A673 (cell line): ENCODE measurements at regions not wholly inside any gene's neighbourhood (a gene's known extent, or its start where the extent isn't known, plus 50 kb on each side); places are given as distances from the start of the nearest gene placed in this dataset.

Experiments used
- BruUV-seq: library from RNA; stranded (reverse); fragments of 400-500 nt; replicated peaks from 2 replicates; lab custom pipeline; 2021; lab: Mats Ljungman, UMichigan
- CTCF ChIA-PET: fragments of 300-600 bp; sonication (Branson Sonifier 250); formaldehyde crosslinking; loops from one replicate; lab custom pipeline; 2022; ENCODE audit warnings: antibody characterized with exemption; lab: Charles Lee
- POLR2A ChIA-PET: fragments of 300-600 bp; sonication (Branson Sonifier 250); formaldehyde crosslinking; loops from one replicate; lab custom pipeline; 2022; ENCODE audit warnings: antibody characterized with exemption; ENCODE audit not compliant: low non-redundant PET; lab: Charles Lee
- DNase-seq: peaks from one replicate; pipeline ENCODE4 v3.0.0-alpha.2; 2015; ENCODE audit warnings: low spot score
- H3K27ac ChIP-seq: fragments of 200-600 bp; sonication (generic); 2 replicates; pipeline ENCODE4 v1.5.1; 2016; ENCODE audit warnings: mixed run types, low read depth, mild to moderate bottlenecking, mixed read lengths, antibody characterized with exemption, low read length; ENCODE audit not compliant: poor library complexity, severe bottlenecking
- H3K27me3 ChIP-seq: fragments of 200-600 bp; sonication (generic); replicated peaks from 2 replicates; pipeline ENCODE4 v1.6.1; 2017; ENCODE audit warnings: mixed run types, low read depth, mild to moderate bottlenecking, mixed read lengths, antibody characterized with exemption, low read length; ENCODE audit not compliant: insufficient read depth, poor library complexity
- H3K36me3 ChIP-seq: fragments of 200-600 bp; sonication (generic); 2 replicates; pipeline ENCODE4 v1.6.1; 2016; ENCODE audit warnings: mixed run types, mild to moderate bottlenecking, mixed read lengths, antibody characterized with exemption, low read length; ENCODE audit not compliant: insufficient read depth, poor library complexity, severe bottlenecking
- H3K4me1 ChIP-seq: fragments of 200-600 bp; sonication (generic); 2 replicates; pipeline ENCODE4 v1.6.1; 2017; ENCODE audit warnings: mixed run types, mild to moderate bottlenecking, mixed read lengths, antibody characterized with exemption, low read length; ENCODE audit not compliant: insufficient read depth, poor library complexity, severe bottlenecking
- H3K4me3 ChIP-seq: fragments of 200-600 bp; sonication (generic); 2 replicates; pipeline ENCODE4 v1.5.1; 2016; ENCODE audit warnings: low read depth, mixed run types, mild to moderate bottlenecking, mixed read lengths, low read length; ENCODE audit not compliant: poor library complexity, severe bottlenecking
- H3K9me3 ChIP-seq: fragments of 200-600 bp; sonication (generic); 2 replicates; pipeline ENCODE4 v1.6.1; 2016; ENCODE audit warnings: mixed run types, low read depth, mild to moderate bottlenecking, mixed read lengths, antibody characterized with exemption, low read length; ENCODE audit not compliant: poor library complexity, severe bottlenecking
- CTCF ChIP-seq: fragments of 300-800, 200-600 bp; sonication (generic); conservative IDR thresholded peaks from 2 replicates; pipeline ENCODE4 v1.5.1; 2017; ENCODE audit warnings: low read depth, mild to moderate bottlenecking, antibody characterized with exemption, low read length, moderate library complexity, mixed read lengths
- EZH2 ChIP-seq: fragments of 200-600 bp; sonication (generic); IDR thresholded peaks from 2 replicates; pipeline ENCODE4 v1.6.1; 2017; ENCODE audit warnings: borderline replicate concordance, low read depth, mild to moderate bottlenecking, mixed read lengths, antibody characterized with exemption, low read length; ENCODE audit not compliant: poor library complexity, severe bottlenecking
- intact Hi-C: fragments of 100-400 bp; cut with micrococcal nuclease; formaldehyde crosslinking; loops from one replicate; pipeline ENCODE4 v1.10.0; 2022; ENCODE audit not compliant: unreplicated experiment

GRCh38 chr5:121634946-121635345 is 216.7 kb upstream of the FTMT start:
- no peak for DNase-seq
- TF ChIP-seq CTCF (no peak), EZH2 (no peak)
- no TSS peak for BruUV-seq
- Histone ChIP-seq H3K4me3 (no peak overlapping the region), H3K27ac (no peak overlapping the region), H3K27me3 (no peaks in the 10 kb centered on the region), H3K9me3 (no peaks in the 10 kb centered on the region), H3K4me1 (no peaks in the 10 kb centered on the region), H3K36me3 (no peaks in the 10 kb centered on the region)
- ChIA-PET POLR2A (interaction anchor here (0.6 kb wide), 1 partner anchor 15 kb away, joined by 3 read pairs; no protein-coding TSS in a partner anchor), CTCF (no interaction called here)
- intact Hi-C loops, result loop anchor here (10.0 kb wide), 1 partner anchor 310 kb away; no protein-coding TSS in a partner anchor

- Histone ChIP-seq H3K27ac (no peak overlapping the region), H3K36me3 (no peaks in the 10 kb centered on the region), H3K9me3 (no peaks in the 10 kb centered on the region), H3K27me3 (no peaks in the 10 kb centered on the region), H3K4me1 (no peaks in the 10 kb centered on the region), H3K4me3 (no peak overlapping the region)
- intact Hi-C loops, result loop anchor here (10.0 kb wide), 1 partner anchor 307 kb away; no protein-coding TSS in a partner anchor
- no TSS peak for BruUV-seq
- no peak for TF ChIP-seq CTCF
- TF ChIP-seq EZH2, result no peak
- ChIA-PET POLR2A (no interaction called here), CTCF (no interaction called here)
- DNase-seq, result no peak
Measured at GRCh38 chr5:121638126-121638525, 213.6 kb upstream of the FTMT start.

DNA sequence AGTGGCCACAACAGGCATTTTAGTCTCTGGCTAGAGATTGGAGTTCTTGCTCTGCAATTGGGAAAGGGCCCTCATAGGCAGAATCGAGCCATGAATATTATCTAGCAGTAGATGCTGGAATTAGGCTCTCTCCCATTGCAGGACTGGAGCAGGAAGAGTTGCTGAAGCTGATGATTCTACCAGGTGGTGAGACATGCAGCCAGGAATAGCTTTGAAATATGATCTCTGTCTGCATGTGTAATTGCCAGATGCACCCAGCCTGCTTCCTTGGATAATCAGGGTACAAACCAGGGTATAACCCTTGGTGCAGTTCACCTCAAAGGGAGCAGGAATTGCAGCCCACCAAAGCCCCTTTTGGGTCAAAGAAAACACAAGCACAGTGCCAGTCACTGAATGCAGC is 211.4 kb upstream of the FTMT start:
- H3K4me1 ChIP-seq, result no peaks in the 10 kb centered on the region
- ChIA-PET POLR2A (no interaction called here), CTCF (no interaction called here)
- TF ChIP-seq EZH2, result no peak
- no peak for TF ChIP-seq CTCF
- no peaks in the 10 kb centered on the region for H3K27me3 ChIP-seq
- no TSS peak for BruUV-seq
- no peaks in the 10 kb centered on the region for H3K9me3 ChIP-seq
- no peak overlapping the region for H3K27ac ChIP-seq
- H3K4me3 ChIP-seq, result no peak overlapping the region
- no peaks in the 10 kb centered on the region for H3K36me3 ChIP-seq
- no peak for DNase-seq
- intact Hi-C loops, result no loop called here
